Testis (tissue), 2 donors: ENCODE measurements at regions not wholly inside any gene's neighbourhood (a gene's known extent, or its start where the extent isn't known, plus 50 kb on each side); places are given as distances from the start of the nearest gene placed in this dataset.

Source experiments
- DNase-seq: peaks from one replicate; pipeline ENCODE4 v3.0.0-alpha.2; 2019
- H3K27ac ChIP-seq, 2 donors: fragments of 200-600 bp; sonication (generic); one replicate each; pipeline ENCODE4 v1.5.1; 2019
- H3K27me3 ChIP-seq: fragments of 200-600 bp; sonication (generic); one replicate; pipeline ENCODE4 v1.5.1; 2019
- H3K36me3 ChIP-seq: fragments of 200-600 bp; sonication (generic); one replicate; pipeline ENCODE4 v1.5.1; 2017; ENCODE audit warnings: low read depth; ENCODE audit errors: missing control alignments
- H3K4me1 ChIP-seq: fragments of 200-600 bp; sonication (generic); one replicate; pipeline ENCODE4 v1.5.1; 2019
- H3K4me3 ChIP-seq, 2 donors: fragments of 200-600 bp; sonication (generic); one replicate each; pipeline ENCODE4 v1.5.1; 2017 to 2019
- H3K9me3 ChIP-seq: fragments of 200-600 bp; sonication (generic); one replicate; pipeline ENCODE4 v1.5.1; 2017
- POLR2A ChIP-seq: fragments of 450-650 bp; IDR thresholded peaks from one replicate; pipeline ENCODE4 v1.6.1; 2017; ENCODE audit warnings: antibody characterized with exemption, mild to moderate bottlenecking, moderate library complexity
- WGBS, 2 donors: methylation state at CpG; one replicate each; pipeline ENCODE4 v1.1.5; 2018; 5-methylcytosine and 5-hydroxymethylcytosine counted together
- intact Hi-C: fragments of 100-400 bp; cut with DNase I; formaldehyde crosslinking; loops from one replicate; pipeline ENCODE4 v1.15.1; 2023; ENCODE audit warnings: low total_unique reads
- TF ChIP-seq, protein P1 (sequence below), 3 experiments: fragments of 450-650 bp in 2 of 3; fragments of 200-600 bp in 1 of 3; sonication (generic) in 1 of 3; IDR thresholded peaks; one replicate each; pipeline ENCODE4 v1.5.1; 2016 to 2019; ENCODE audit warnings: antibody characterized with exemption in 3 of 3, mild to moderate bottlenecking in 2 of 3, moderate library complexity in 1 of 3

DNA sequence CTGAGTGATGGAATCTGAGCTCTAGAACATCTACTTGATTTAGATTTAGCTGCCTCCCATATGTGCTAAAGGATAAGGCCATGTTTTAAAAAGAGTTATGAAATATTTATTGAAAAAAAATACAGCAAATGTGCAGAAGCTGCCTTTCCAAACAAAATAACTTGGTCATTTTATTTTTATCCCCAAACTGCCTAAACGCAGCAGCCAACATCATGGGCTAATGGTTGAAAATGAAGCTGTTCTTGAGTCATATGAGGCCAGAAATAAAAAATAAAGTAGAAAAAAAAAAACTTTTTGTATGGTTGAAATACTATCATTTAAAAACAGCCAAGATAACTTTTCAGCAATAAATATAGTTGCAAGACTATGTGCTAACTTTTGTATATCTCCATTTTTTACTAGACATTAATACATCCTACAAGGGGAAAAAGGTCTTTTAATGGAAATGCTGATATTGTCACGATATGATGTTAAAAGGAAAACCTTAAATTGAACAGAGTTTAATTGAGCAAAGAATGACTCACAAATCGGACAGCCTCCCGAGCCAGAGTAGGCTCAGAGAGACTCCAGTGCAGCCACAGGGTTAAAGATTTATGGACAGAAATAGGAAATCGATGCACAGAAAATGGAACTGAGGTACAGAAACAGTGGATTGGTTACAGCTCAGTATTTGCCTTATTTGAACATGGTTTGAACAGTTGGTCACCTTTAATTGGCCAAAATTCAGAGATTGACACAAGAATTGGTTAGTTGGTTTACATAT lies 305.8 kb downstream of the MDFIC start:
- H3K9me3 ChIP-seq = no peaks in the 10 kb centered on the region
- 82 to 87% methylated on average over 5 of the region's 5 CpGs for WGBS, 2 donors
- H3K4me3 ChIP-seq = no peak overlapping the region
- TF ChIP-seq POLR2A = no peak
- TF ChIP-seq, protein P1, sequence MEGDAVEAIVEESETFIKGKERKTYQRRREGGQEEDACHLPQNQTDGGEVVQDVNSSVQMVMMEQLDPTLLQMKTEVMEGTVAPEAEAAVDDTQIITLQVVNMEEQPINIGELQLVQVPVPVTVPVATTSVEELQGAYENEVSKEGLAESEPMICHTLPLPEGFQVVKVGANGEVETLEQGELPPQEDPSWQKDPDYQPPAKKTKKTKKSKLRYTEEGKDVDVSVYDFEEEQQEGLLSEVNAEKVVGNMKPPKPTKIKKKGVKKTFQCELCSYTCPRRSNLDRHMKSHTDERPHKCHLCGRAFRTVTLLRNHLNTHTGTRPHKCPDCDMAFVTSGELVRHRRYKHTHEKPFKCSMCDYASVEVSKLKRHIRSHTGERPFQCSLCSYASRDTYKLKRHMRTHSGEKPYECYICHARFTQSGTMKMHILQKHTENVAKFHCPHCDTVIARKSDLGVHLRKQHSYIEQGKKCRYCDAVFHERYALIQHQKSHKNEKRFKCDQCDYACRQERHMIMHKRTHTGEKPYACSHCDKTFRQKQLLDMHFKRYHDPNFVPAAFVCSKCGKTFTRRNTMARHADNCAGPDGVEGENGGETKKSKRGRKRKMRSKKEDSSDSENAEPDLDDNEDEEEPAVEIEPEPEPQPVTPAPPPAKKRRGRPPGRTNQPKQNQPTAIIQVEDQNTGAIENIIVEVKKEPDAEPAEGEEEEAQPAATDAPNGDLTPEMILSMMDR (IDR thresholded peaks at IDR 0.05) = no peak
- no peaks in the 10 kb centered on the region for H3K36me3 ChIP-seq
- H3K4me1 ChIP-seq = no peaks in the 10 kb centered on the region
- no peaks in the 10 kb centered on the region for H3K27me3 ChIP-seq
- DNase-seq = no peak
- intact Hi-C loops = no loop called here
- H3K27ac ChIP-seq = no peak overlapping the region

DNA sequence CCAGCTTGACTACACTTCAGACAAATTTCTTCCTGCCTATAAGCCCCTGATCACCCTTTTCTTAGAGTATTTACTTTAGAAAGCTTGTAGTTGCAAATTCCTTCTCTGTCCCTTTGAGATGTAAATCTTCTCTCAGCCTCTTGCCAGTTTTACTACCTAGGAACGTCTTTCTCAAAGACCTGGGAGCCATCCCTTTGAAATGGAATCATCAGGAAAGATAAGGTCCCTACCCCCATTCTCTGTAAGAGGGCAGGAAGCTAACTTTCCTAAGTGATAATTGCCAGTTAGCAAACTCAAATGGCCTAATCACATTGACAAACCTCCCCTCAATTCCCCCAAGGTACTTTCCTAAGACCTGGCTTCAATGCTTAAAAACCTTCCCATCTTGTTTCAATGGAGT lies 304.5 kb downstream of the MDFIC start:
- H3K9me3 ChIP-seq = no peaks in the 10 kb centered on the region

DNA sequence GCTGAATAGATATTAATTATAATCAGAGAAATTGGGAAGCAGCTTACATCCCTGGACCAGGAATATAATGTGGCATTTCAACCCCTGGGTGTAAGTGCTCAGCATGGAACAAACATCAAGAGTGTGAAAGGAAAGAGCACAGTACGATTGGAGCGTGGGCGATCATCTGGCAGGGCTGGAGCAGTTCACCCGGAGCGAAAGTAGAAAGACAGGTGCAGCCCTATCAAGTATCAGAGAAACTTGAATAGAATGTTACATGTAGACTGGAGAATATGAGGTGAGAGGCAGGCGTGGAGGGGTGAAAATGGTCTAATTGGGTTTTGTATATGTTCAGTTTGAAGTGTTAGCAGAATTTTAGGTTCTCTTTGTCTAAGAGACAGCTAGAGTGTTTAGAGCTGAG lies 303.0 kb downstream of the MDFIC start:
- TF ChIP-seq, protein P1 (IDR thresholded peaks at IDR 0.05) = no peak
- no peak for TF ChIP-seq POLR2A
- Histone ChIP-seq H3K9me3 (no peaks in the 10 kb centered on the region), H3K36me3 (no peaks in the 10 kb centered on the region), H3K27ac (no peak overlapping the region), H3K4me1 (no peaks in the 10 kb centered on the region), H3K27me3 (no peaks in the 10 kb centered on the region), H3K4me3 (no peak overlapping the region)
- DNase-seq = no peak
- 87 to 88% methylated on average over 6 of the region's 6 CpGs for WGBS, 2 donors
- intact Hi-C loops = no loop called here

More for the DNA sequence above, 304.5 kb downstream of the MDFIC start:
- DNase-seq = no peak
- H3K36me3 ChIP-seq = no peaks in the 10 kb centered on the region
- H3K27ac ChIP-seq = no peak overlapping the region
- no peaks in the 10 kb centered on the region for H3K27me3 ChIP-seq
- 60 to 69% methylated on average over 1 of the region's 1 CpG for WGBS, 2 donors
- no peaks in the 10 kb centered on the region for H3K4me1 ChIP-seq
- intact Hi-C loops = no loop called here
- TF ChIP-seq, protein P1 (IDR thresholded peaks at IDR 0.05) = no peak
- no peak for TF ChIP-seq POLR2A
- H3K4me3 ChIP-seq = no peak overlapping the region

DNA sequence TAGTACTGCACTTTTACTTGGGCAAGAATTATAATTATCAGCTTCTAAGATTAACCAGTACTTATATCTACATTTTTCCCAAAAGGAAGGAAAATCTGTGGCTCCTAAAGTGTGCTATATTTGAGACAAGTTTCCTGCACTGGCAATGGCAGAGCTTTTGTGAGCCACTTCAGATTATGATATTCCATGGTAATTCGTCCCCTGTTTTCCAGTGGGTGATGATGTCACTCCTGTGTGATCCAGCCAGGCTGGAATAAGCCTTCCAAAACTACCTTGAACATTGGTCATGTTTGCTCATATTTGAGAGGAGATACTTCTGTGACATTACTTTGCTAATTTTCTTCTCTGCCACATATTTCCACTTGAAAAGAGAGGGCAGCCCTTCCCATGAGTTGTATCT lies 302.1 kb downstream of the MDFIC start:
- TF ChIP-seq, protein P1 (IDR thresholded peaks at IDR 0.05) = no peak
- no peak for TF ChIP-seq POLR2A
- DNase-seq = no peak
- H3K36me3 ChIP-seq = no peaks in the 10 kb centered on the region
- H3K4me3 ChIP-seq = no peak overlapping the region
- WGBS, 2 donors = 45 to 55% methylated on average over 1 of the region's 1 CpG
- H3K9me3 ChIP-seq = no peaks in the 10 kb centered on the region
- H3K4me1 ChIP-seq = no peaks in the 10 kb centered on the region
- intact Hi-C loops = no loop called here
- H3K27ac ChIP-seq = no peak overlapping the region
- no peaks in the 10 kb centered on the region for H3K27me3 ChIP-seq

DNA sequence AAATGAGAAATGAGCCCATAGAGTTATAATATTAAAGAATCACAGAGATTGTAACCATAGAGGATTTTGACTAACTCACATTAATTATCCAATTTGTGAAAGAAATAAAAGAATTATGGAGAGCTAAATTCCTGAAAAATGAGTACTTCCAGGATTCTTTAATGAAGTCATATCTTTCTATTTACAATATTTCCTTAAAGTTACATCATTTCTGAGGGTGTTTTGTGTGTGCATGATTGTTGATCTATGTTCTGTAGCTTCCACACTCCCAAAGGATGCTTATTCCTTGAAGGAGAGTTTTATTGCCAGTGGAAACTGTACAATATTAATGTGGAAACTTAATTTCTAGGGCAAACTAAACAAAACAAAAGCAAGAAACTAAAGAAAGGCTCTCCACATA lies 299.6 kb downstream of the MDFIC start:
- H3K4me3 ChIP-seq = no peak overlapping the region
- H3K36me3 ChIP-seq = no peaks in the 10 kb centered on the region
- no peaks in the 10 kb centered on the region for H3K27me3 ChIP-seq
- H3K9me3 ChIP-seq = no peaks in the 10 kb centered on the region
- no peak for TF ChIP-seq POLR2A
- TF ChIP-seq, protein P1 (IDR thresholded peaks at IDR 0.05) = no peak
- no peak for DNase-seq
- H3K27ac ChIP-seq = no peak overlapping the region
- intact Hi-C loops = no loop called here
- H3K4me1 ChIP-seq = no peaks in the 10 kb centered on the region
